Astrocyte (in vitro differentiated cells and primary cell): ENCODE measurements at regions not wholly inside any gene's neighbourhood (a gene's known extent, or its start where the extent isn't known, plus 50 kb on each side); places are given as distances from the start of the nearest gene placed in this dataset.

Experiments used
- DNase-seq: peaks from one replicate; pipeline ENCODE4 v3.0.0-alpha.2; 2010; ENCODE audit warnings: low read depth
- FAIRE-seq: peaks from 2 replicates; lab custom pipeline; 2011; peaks lifted over from hg19 to GRCh38; lab: Jason Lieb, UNC
- H2AFZ ChIP-seq: 2 replicates; pipeline ENCODE4 v1.6.0; 2012; ENCODE audit warnings: low read depth, low read length, inconsistent platforms
- H3K27ac ChIP-seq: 2 replicates; pipeline ENCODE4 v1.5.1; 2011; ENCODE audit warnings: low read depth, low read length, inconsistent platforms
- H3K27me3 ChIP-seq: 2 replicates; pipeline ENCODE4 v1.6.0; 2011; ENCODE audit warnings: low read length, inconsistent platforms; ENCODE audit not compliant: insufficient read depth
- H3K36me3 ChIP-seq: 2 replicates; pipeline ENCODE4 v1.5.1; 2011; ENCODE audit warnings: low read length, inconsistent platforms; ENCODE audit not compliant: insufficient read depth
- H3K4me1 ChIP-seq: 2 replicates; pipeline ENCODE4 v1.5.1; 2011; ENCODE audit warnings: low read length, inconsistent platforms; ENCODE audit not compliant: insufficient read depth
- H3K4me2 ChIP-seq: 2 replicates; pipeline ENCODE4 v1.6.0; 2012; ENCODE audit warnings: low read length, inconsistent platforms
- H3K4me3 ChIP-seq: 2 replicates; pipeline ENCODE4 v1.5.1; 2011; ENCODE audit warnings: low read depth, mild to moderate bottlenecking, low read length, inconsistent platforms; ENCODE audit not compliant: insufficient read depth
- H3K79me2 ChIP-seq: 2 replicates; pipeline ENCODE4 v1.6.0; 2012; ENCODE audit warnings: mild to moderate bottlenecking, low read length, inconsistent platforms; ENCODE audit not compliant: insufficient read depth
- H3K9ac ChIP-seq: 2 replicates; pipeline ENCODE4 v1.6.0; 2012; ENCODE audit warnings: mild to moderate bottlenecking, low read length, inconsistent platforms
- H3K9me3 ChIP-seq: 2 replicates; pipeline ENCODE4 v1.5.1; 2012; ENCODE audit warnings: low read depth, mild to moderate bottlenecking, low read length, inconsistent platforms; ENCODE audit not compliant: insufficient read depth
- H4K20me1 ChIP-seq: 2 replicates; pipeline ENCODE4 v1.6.0; 2012; ENCODE audit warnings: low read length, inconsistent platforms; ENCODE audit not compliant: insufficient read depth
- H3K27ac Mint-ChIP-seq: one replicate; pipeline ENCODE4 v1.8.0; 2021; ENCODE audit warnings: mild to moderate bottlenecking, mixed read lengths; ENCODE audit not compliant: unreplicated experiment
- H3K27me3 Mint-ChIP-seq: one replicate; pipeline ENCODE4 v1.8.0; 2021; ENCODE audit warnings: low read depth, mixed read lengths; ENCODE audit not compliant: unreplicated experiment
- H3K36me3 Mint-ChIP-seq: one replicate; pipeline ENCODE4 v1.8.0; 2021; ENCODE audit warnings: low read depth, mixed read lengths; ENCODE audit not compliant: unreplicated experiment
- H3K4me1 Mint-ChIP-seq: one replicate; pipeline ENCODE4 v1.8.0; 2021; ENCODE audit warnings: low read depth, mixed read lengths; ENCODE audit not compliant: unreplicated experiment
- H3K4me3 Mint-ChIP-seq: one replicate; pipeline ENCODE4 v1.8.0; 2021; ENCODE audit warnings: mild to moderate bottlenecking, moderate library complexity, mixed read lengths; ENCODE audit not compliant: unreplicated experiment
- H3K9me3 Mint-ChIP-seq: one replicate; pipeline ENCODE4 v1.8.0; 2021; ENCODE audit warnings: mild to moderate bottlenecking, mixed read lengths; ENCODE audit not compliant: unreplicated experiment
- CTCF ChIP-seq: IDR thresholded peaks from 2 replicates; pipeline ENCODE4 v1.5.1; 2011; ENCODE audit warnings: low read depth, mild to moderate bottlenecking, inconsistent platforms, low read length, moderate library complexity; ENCODE audit not compliant: insufficient read depth
- EZH2 ChIP-seq: IDR thresholded peaks from 2 replicates; pipeline ENCODE4 v1.6.1; 2012; ENCODE audit warnings: mild to moderate bottlenecking, low read length, inconsistent platforms; ENCODE audit not compliant: insufficient read depth

- FAIRE-seq (no peak), DNase-seq (no peak)
- Histone ChIP-seq H3K4me1 (peaks cover 4% of the 10 kb centered on the region), H3K27ac (no peak overlapping the region), H2AFZ (no peak overlapping the region), H3K9ac (no peak overlapping the region), H3K36me3 (no peaks in the 10 kb centered on the region), H4K20me1 (no peaks in the 10 kb centered on the region), H3K79me2 (no peaks in the 10 kb centered on the region), H3K9me3 (no peaks in the 10 kb centered on the region), H3K4me2 (no peak overlapping the region), H3K27me3 (no peaks in the 10 kb centered on the region), H3K4me3 (no peak overlapping the region)
- Mint-ChIP-seq H3K27ac (no peak overlapping the region), H3K4me3 (no peak overlapping the region), H3K4me1 (no peaks in the 10 kb centered on the region), H3K27me3 (peaks cover 2% of the 10 kb centered on the region), H3K9me3 (no peaks in the 10 kb centered on the region), H3K36me3 (no peaks in the 10 kb centered on the region)
- no peak for TF ChIP-seq CTCF
- no peak for TF ChIP-seq EZH2
Observed at GRCh38 chr15:53074221-53074620, 284.1 kb upstream of the ONECUT1 start.

GRCh38 chr15:53072077-53072476 is 281.9 kb upstream of the ONECUT1 start:
- no peak for FAIRE-seq
- Histone ChIP-seq H3K27ac (no peak overlapping the region), H3K4me2 (no peak overlapping the region), H3K27me3 (no peaks in the 10 kb centered on the region), H3K79me2 (no peaks in the 10 kb centered on the region), H3K36me3 (no peaks in the 10 kb centered on the region), H3K9ac (no peak overlapping the region), H4K20me1 (no peaks in the 10 kb centered on the region), H2AFZ (no peak overlapping the region), H3K9me3 (no peaks in the 10 kb centered on the region), H3K4me3 (no peak overlapping the region), H3K4me1 (peaks cover 4% of the 10 kb centered on the region)
- peaks cover 5% of the 10 kb centered on the region for H3K27me3 Mint-ChIP-seq
- peak; percentile 45 for DNase-seq
- no peaks in the 10 kb centered on the region for H3K9me3 Mint-ChIP-seq
- H3K27ac Mint-ChIP-seq: no peak overlapping the region
- H3K4me3 Mint-ChIP-seq: no peak overlapping the region
- H3K4me1 Mint-ChIP-seq: no peaks in the 10 kb centered on the region
- no peaks in the 10 kb centered on the region for H3K36me3 Mint-ChIP-seq
- TF ChIP-seq EZH2 (no peak), CTCF (no peak)

GRCh38 chr15:53068636-53069035 is 278.5 kb upstream of the ONECUT1 start:
- Histone ChIP-seq H3K27ac (no peak overlapping the region), H3K36me3 (no peaks in the 10 kb centered on the region), H3K4me1 (peaks cover 4% of the 10 kb centered on the region), H2AFZ (no peak overlapping the region), H3K9me3 (no peaks in the 10 kb centered on the region), H3K79me2 (no peaks in the 10 kb centered on the region), H3K9ac (no peak overlapping the region), H3K27me3 (no peaks in the 10 kb centered on the region), H3K4me3 (no peak overlapping the region), H4K20me1 (no peaks in the 10 kb centered on the region), H3K4me2 (no peak overlapping the region)
- H3K27ac Mint-ChIP-seq: no peak overlapping the region
- H3K4me1 Mint-ChIP-seq: no peaks in the 10 kb centered on the region
- H3K4me3 Mint-ChIP-seq: no peak overlapping the region
- no peaks in the 10 kb centered on the region for H3K36me3 Mint-ChIP-seq
- TF ChIP-seq CTCF (no peak), EZH2 (no peak)
- no peaks in the 10 kb centered on the region for H3K9me3 Mint-ChIP-seq
- DNase-seq: no peak
- FAIRE-seq: no peak
- peaks cover 10% of the 10 kb centered on the region for H3K27me3 Mint-ChIP-seq
